HG02759 (cell line): ENCODE measurements at regions not wholly inside any gene's neighbourhood (a gene's known extent, or its start where the extent isn't known, plus 50 kb on each side); places are given as distances from the start of the nearest gene placed in this dataset.
"Not testable (repeated sequence)": the region's sequence is repeated elsewhere in the genome, so short reads cannot be mapped to it uniquely, and the experiment has no call there.

Experiments
- ATAC-seq: cut with Tn5 transposase; IDR thresholded peaks from one replicate; pipeline ENCODE4 v1.9.1; 2021; ENCODE audit warnings: mild to moderate bottlenecking, moderate library complexity; ENCODE audit not compliant: unreplicated experiment

- ATAC-seq = no peak
These were observed 250.5 kb downstream of the TMEM47 start for GRCh38 chrX:34406580-34406979.

GRCh38 chrX:34404386-34405070, 252.6 kb downstream of the TMEM47 start:
- no peak for ATAC-seq

- ATAC-seq = no peak
These were observed 255.7 kb downstream of the TMEM47 start for GRCh38 chrX:34401411-34401810.

GRCh38 chrX:34382416-34382815, 250.3 kb upstream of the FAM47A start:
- ATAC-seq = no peak

GRCh38 chrX:34381241-34381640, 249.1 kb upstream of the FAM47A start:
- no peak for ATAC-seq

GRCh38 chrX:34379891-34380290, 247.8 kb upstream of the FAM47A start:
- ATAC-seq = no peak

GRCh38 chrX:34377645-34378044, 245.5 kb upstream of the FAM47A start:
- no peak for ATAC-seq

- ATAC-seq = no peak
These were observed 239.6 kb upstream of the FAM47A start for GRCh38 chrX:34371754-34372153.

GRCh38 chrX:34365471-34365870, 233.4 kb upstream of the FAM47A start:
- ATAC-seq = no peak

GRCh38 chrX:34350561-34351335, 218.6 kb upstream of the FAM47A start:
- ATAC-seq = no peak

GRCh38 chrX:34343001-34343400, 210.9 kb upstream of the FAM47A start:
- no peak for ATAC-seq

- no peak for ATAC-seq
These were observed 209.7 kb upstream of the FAM47A start for GRCh38 chrX:34341814-34342213.

GRCh38 chrX:34341258-34341657, 209.1 kb upstream of the FAM47A start:
- no peak for ATAC-seq

- no peak for ATAC-seq
These were observed 205.9 kb upstream of the FAM47A start for GRCh38 chrX:34338046-34338445.

- ATAC-seq = not testable (repeated sequence)
These were observed 203.3 kb upstream of the FAM47A start for GRCh38 chrX:34335376-34335775.

- ATAC-seq = no peak
These were observed 200.2 kb upstream of the FAM47A start for GRCh38 chrX:34332334-34332733.

GRCh38 chrX:34325460-34325859, 193.3 kb upstream of the FAM47A start:
- no peak for ATAC-seq

GRCh38 chrX:34320424-34320823, 188.3 kb upstream of the FAM47A start:
- not testable (repeated sequence) for ATAC-seq

- no peak for ATAC-seq
These were observed 168.8 kb upstream of the FAM47A start for GRCh38 chrX:34300871-34301270.

GRCh38 chrX:34299451-34299967, 167.4 kb upstream of the FAM47A start:
- ATAC-seq = no peak

GRCh38 chrX:34294665-34295064, 162.6 kb upstream of the FAM47A start:
- no peak for ATAC-seq

GRCh38 chrX:34288782-34289181, 156.7 kb upstream of the FAM47A start:
- no peak for ATAC-seq
